Fibroblast of lung (primary cell): ENCODE measurements at regions not wholly inside any gene's neighbourhood (a gene's known extent, or its start where the extent isn't known, plus 50 kb on each side); places are given as distances from the start of the nearest gene placed in this dataset.

Experiments used
- DNase-seq, 2 donors: peaks; one replicate each; pipeline versions ENCODE4 v3.0.0 to v3.0.0-alpha.2; 2010; ENCODE audit warnings: low read depth in 2 of 2
- H2AFZ ChIP-seq: 2 replicates; pipeline ENCODE4 v1.5.1; 2012; ENCODE audit warnings: low read length, control low read depth, inconsistent platforms
- H3K27ac ChIP-seq: 2 replicates; pipeline ENCODE4 v1.5.1; 2011; ENCODE audit warnings: low read length, control low read depth; ENCODE audit not compliant: insufficient read depth
- H3K27me3 ChIP-seq: 2 replicates; pipeline ENCODE4 v1.5.1; 2011; ENCODE audit warnings: mild to moderate bottlenecking, low read length; ENCODE audit not compliant: control insufficient read depth, insufficient read depth
- H3K36me3 ChIP-seq: 2 replicates; pipeline ENCODE4 v1.5.1; 2011; ENCODE audit warnings: low read length; ENCODE audit not compliant: control insufficient read depth, insufficient read depth
- H3K4me1 ChIP-seq: 2 replicates; pipeline ENCODE4 v1.5.1; 2011; ENCODE audit warnings: low read length; ENCODE audit not compliant: control insufficient read depth, insufficient read depth; ENCODE audit errors: extremely low read depth
- H3K4me2 ChIP-seq: 2 replicates; pipeline ENCODE4 v1.5.1; 2011; ENCODE audit warnings: low read length, control low read depth; ENCODE audit not compliant: insufficient read depth; ENCODE audit errors: extremely low read depth
- H3K4me3 ChIP-seq, 4 experiments: fragments of 200-600 bp in 1 of 4; sonication (generic) in 1 of 4; replicated peaks in 1 of 4; 2 replicates each; pipeline ENCODE4 v1.5.1; 2011 to 2016; ENCODE audit warnings: low read length in 4 of 4, low read depth in 3 of 4, mild to moderate bottlenecking in 3 of 4, control low read depth in 2 of 4, inconsistent platforms in 1 of 4, mixed read lengths in 1 of 4; ENCODE audit not compliant: insufficient read depth in 1 of 4; ENCODE audit errors: control extremely low read depth in 1 of 4
- H3K79me2 ChIP-seq: 2 replicates; pipeline ENCODE4 v1.5.1; 2012; ENCODE audit warnings: mild to moderate bottlenecking, low read length, inconsistent platforms; ENCODE audit not compliant: control insufficient read depth, insufficient read depth
- H3K9ac ChIP-seq: 2 replicates; pipeline ENCODE4 v1.5.1; 2011; ENCODE audit warnings: mild to moderate bottlenecking, low read length, control low read depth; ENCODE audit not compliant: insufficient read depth
- H3K9me3 ChIP-seq: 2 replicates; pipeline ENCODE4 v1.5.1; 2012; ENCODE audit warnings: low read depth, low read length; ENCODE audit not compliant: control insufficient read depth, insufficient read depth
- H4K20me1 ChIP-seq: 2 replicates; pipeline ENCODE4 v1.5.1; 2011; ENCODE audit warnings: low read length; ENCODE audit not compliant: control insufficient read depth, insufficient read depth; ENCODE audit errors: extremely low read depth
- EZH2 ChIP-seq: IDR thresholded peaks from 2 replicates; pipeline ENCODE4 v1.5.1; 2012; ENCODE audit warnings: low read length, control low read depth, mild to moderate bottlenecking; ENCODE audit errors: missing control alignments
- TF ChIP-seq, protein P1 (sequence below), 2 donors: IDR thresholded peaks in 1 of 2; conservative IDR thresholded peaks in 1 of 2; 1 replicate in 1 of 2; 2 replicates in 1 of 2; pipeline ENCODE4 v1.5.1; 2011 to 2012; ENCODE audit warnings: low read length in 2 of 2, control low read depth in 1 of 2, inconsistent platforms in 1 of 2, low read depth in 1 of 2, mild to moderate bottlenecking in 1 of 2

DNA sequence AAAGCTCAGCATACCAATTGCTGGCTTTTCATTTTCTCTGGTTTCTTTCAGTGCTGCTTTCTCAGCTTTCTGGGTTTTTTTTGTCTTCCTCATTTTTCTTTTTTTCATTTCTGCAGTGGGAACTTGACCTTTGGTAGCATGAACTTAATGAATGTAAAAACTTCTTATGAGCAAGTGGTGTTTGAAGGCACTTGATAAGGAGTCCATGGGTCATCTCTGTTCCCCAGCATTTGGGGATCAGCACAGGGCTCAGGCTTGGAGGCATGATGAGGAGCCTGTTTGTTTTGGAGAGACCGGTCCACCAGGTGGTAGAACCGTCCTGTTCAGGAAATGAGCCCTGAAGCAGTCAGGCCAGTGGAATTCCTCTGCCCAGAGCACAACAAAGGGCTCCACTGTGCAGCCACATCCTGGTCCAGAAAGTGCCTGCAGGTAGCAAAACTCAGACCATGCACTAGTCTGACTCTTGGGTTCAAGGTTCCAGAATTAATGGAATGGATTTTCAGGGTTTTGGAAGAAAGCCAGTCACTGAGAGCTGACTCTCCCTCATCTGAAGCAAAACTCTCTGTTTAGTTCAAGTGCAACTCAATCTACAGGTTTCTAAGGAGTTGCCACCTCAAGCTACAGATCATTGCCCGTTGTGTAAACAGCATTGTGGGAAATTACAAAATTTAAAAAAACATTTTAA lies 52.3 kb upstream of the ADGRF1 start:
- H3K4me1 ChIP-seq = peaks cover 2% of the 10 kb centered on the region
- H2AFZ ChIP-seq = no peak overlapping the region
- no peaks in the 10 kb centered on the region for H3K79me2 ChIP-seq
- peak in 1 of 2 donors; percentile 59 for DNase-seq
- TF ChIP-seq, protein P1, sequence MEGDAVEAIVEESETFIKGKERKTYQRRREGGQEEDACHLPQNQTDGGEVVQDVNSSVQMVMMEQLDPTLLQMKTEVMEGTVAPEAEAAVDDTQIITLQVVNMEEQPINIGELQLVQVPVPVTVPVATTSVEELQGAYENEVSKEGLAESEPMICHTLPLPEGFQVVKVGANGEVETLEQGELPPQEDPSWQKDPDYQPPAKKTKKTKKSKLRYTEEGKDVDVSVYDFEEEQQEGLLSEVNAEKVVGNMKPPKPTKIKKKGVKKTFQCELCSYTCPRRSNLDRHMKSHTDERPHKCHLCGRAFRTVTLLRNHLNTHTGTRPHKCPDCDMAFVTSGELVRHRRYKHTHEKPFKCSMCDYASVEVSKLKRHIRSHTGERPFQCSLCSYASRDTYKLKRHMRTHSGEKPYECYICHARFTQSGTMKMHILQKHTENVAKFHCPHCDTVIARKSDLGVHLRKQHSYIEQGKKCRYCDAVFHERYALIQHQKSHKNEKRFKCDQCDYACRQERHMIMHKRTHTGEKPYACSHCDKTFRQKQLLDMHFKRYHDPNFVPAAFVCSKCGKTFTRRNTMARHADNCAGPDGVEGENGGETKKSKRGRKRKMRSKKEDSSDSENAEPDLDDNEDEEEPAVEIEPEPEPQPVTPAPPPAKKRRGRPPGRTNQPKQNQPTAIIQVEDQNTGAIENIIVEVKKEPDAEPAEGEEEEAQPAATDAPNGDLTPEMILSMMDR (conservative IDR thresholded peaks at IDR 0.05 in 1 of 2, IDR thresholded peaks at IDR 0.05 in 1 of 2; ENCODE audit: low read depth in 1 of 2, low read length in 2 of 2) = no peak
- TF ChIP-seq EZH2 = no peak
- no peaks in the 10 kb centered on the region for H3K9me3 ChIP-seq
- H3K27me3 ChIP-seq = no peaks in the 10 kb centered on the region
- no peaks in the 10 kb centered on the region for H3K36me3 ChIP-seq
- H3K27ac ChIP-seq = no peak overlapping the region
- no peaks in the 10 kb centered on the region for H4K20me1 ChIP-seq
- H3K4me3 ChIP-seq = no peak overlapping the region
- H3K4me2 ChIP-seq = no peak overlapping the region
- no peak overlapping the region for H3K9ac ChIP-seq

DNA sequence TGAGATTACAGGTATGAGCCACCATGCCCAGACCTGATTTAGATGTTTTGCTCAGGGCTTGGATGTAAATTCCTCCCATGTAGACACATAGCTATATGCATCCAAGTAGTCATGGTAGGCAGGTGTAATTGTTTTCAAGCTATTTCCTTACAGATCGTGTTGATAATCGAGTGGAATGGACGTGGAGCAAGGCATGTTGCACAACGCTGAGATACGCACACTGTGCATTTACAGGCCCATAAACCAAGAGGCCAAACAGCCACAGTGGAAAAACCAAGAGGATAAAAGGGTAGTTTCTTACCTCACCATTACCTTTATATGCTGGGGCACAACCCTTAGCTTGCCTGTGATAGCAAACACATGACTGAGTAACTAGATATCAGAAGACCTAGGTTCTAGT lies 51.0 kb upstream of the ADGRF1 start:
- Histone ChIP-seq H3K4me1 (no peaks in the 10 kb centered on the region), H3K36me3 (no peaks in the 10 kb centered on the region), H4K20me1 (no peaks in the 10 kb centered on the region), H3K4me2 (no peak overlapping the region), H3K27me3 (no peaks in the 10 kb centered on the region), H3K9me3 (no peaks in the 10 kb centered on the region), H3K4me3 (no peak overlapping the region), H3K27ac (no peak overlapping the region), H2AFZ (no peak overlapping the region), H3K79me2 (no peaks in the 10 kb centered on the region), H3K9ac (no peak overlapping the region)
- no peak for DNase-seq
- TF ChIP-seq, protein P1 (conservative IDR thresholded peaks at IDR 0.05 in 1 of 2, IDR thresholded peaks at IDR 0.05 in 1 of 2; ENCODE audit: low read depth in 1 of 2, low read length in 2 of 2) = no peak
- TF ChIP-seq EZH2 = no peak

DNA sequence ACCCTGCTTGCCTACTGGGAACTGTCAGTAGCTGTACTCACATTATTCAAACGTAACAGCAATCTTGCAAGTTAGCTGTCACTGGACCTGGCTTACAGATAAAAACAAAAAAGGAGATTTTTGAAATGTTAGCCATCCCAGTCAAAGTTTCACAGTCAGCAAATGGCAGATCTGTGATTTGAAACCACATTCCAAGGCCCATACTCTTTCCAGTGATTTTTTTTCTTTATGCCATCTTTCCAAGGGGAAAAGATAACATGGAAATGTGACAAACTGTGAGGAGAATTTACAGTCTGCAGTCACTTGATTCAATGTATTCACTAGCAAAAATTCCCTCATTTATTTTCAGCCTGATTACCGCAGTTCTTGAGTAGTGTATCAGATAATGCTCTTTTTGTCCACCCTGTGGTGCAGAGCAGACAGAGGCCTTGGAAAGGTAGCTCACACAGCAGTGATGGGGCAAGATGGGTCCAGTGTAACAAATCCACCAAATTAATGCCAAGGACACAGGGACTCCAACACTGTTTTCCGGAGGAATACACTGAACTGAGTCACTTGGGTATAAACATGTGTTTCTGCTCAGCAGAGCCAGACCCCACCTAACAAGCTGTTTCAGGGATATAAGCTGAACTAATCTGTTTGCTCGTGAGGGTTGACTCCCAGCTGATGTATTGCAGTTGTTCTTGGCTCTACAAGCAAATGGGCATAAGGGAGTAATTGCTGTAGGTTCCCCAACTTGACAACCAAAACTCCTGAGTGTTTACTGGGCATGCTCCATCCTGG lies 49.9 kb upstream of the ADGRF1 start:
- Histone ChIP-seq H3K36me3 (no peaks in the 10 kb centered on the region), H3K27me3 (no peaks in the 10 kb centered on the region), H3K27ac (no peak overlapping the region), H2AFZ (no peak overlapping the region), H3K9me3 (no peaks in the 10 kb centered on the region), H3K9ac (no peak overlapping the region), H3K4me2 (no peak overlapping the region), H3K4me1 (no peaks in the 10 kb centered on the region), H3K79me2 (no peaks in the 10 kb centered on the region), H3K4me3 (no peak overlapping the region), H4K20me1 (no peaks in the 10 kb centered on the region)
- no peak for TF ChIP-seq EZH2
- TF ChIP-seq, protein P1 (conservative IDR thresholded peaks at IDR 0.05 in 1 of 2, IDR thresholded peaks at IDR 0.05 in 1 of 2; ENCODE audit: low read depth in 1 of 2, low read length in 2 of 2) = no peak
- DNase-seq = peak in 1 of 2 donors; percentile 66
